ENCODE measurements at regions not wholly inside any gene's neighbourhood (a gene's known extent, or its start where the extent isn't known, plus 50 kb on each side); places are given as distances from the start of the nearest gene placed in this dataset.

DNA sequence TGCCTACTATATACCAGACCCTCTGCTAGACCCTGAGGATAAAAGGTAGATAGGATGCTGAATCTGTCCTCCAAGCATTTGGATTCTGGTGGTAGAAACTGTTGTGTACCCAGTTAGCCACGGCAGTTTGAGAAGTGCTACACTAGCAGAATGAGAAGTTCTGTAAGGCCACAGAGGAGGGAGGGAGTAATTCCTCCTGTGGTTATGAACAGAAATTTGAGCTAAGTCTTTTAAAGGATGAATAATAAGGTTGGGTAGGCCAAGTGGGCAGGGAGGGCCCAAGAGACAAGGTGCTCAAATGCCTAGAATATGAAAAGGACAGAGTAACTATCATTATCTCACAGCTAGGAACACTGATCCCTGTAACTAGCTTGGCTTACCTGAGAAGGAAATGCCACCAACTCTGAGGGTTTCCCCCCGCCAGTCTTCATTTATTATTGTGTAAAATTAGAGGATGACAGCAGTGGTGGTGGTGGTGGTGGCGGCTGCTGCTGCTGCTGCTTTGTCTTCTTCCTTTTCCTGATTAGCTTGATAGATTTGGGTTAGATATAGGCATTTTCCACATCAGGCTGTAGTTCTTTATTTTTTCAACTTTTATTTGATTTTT, 243.3 kb downstream of the PRL start:
- TF ChIP-seq CTCF (IDR thresholded peaks at IDR 0.05) = no peak
- TF ChIP-seq POLR2A (IDR thresholded peaks at IDR 0.05) = no peak

All from breast epithelium (tissue), 3 donors.